SU-DHL-6 (cell line): ENCODE measurements at regions not wholly inside any gene's neighbourhood (a gene's known extent, or its start where the extent isn't known, plus 50 kb on each side); places are given as distances from the start of the nearest gene placed in this dataset.

ENCODE experiments used
- H2AFZ ChIP-seq: fragments of 200-600 bp; sonication (generic); 2 replicates; pipeline ENCODE4 v1.6.1; 2014; ENCODE audit warnings: low read depth, mild to moderate bottlenecking, moderate library complexity, mixed read lengths, antibody characterized with exemption, low read length; ENCODE audit not compliant: severe bottlenecking
- H3F3A ChIP-seq: fragments of 200-600 bp; shearing (Covaris generic); 2 replicates; pipeline ENCODE4 v1.6.0; 2016; ENCODE audit warnings: antibody characterized with exemption, mild to moderate bottlenecking; ENCODE audit not compliant: insufficient read depth
- H3K27ac ChIP-seq: fragments of 200-600 bp; sonication (generic); 2 replicates; pipeline ENCODE4 v1.5.1; 2016; ENCODE audit warnings: low read depth, mild to moderate bottlenecking, low read length, moderate library complexity, mixed read lengths
- H3K27me3 ChIP-seq: fragments of 200-600 bp; sonication (generic), shearing (Covaris generic); 2 replicates; pipeline ENCODE4 v1.6.0; 2014; ENCODE audit warnings: mild to moderate bottlenecking, low read length
- H3K36me3 ChIP-seq: fragments of 200-600 bp; sonication (generic); 2 replicates; pipeline ENCODE4 v1.6.1; 2014; ENCODE audit warnings: mild to moderate bottlenecking, low read length, mixed read lengths
- H3K4me2 ChIP-seq: fragments of 300-600, 200-600 bp; shearing (Covaris generic), sonication (generic); 2 replicates; pipeline ENCODE4 v1.6.0; 2014; ENCODE audit warnings: low read length, low read depth, mild to moderate bottlenecking; ENCODE audit not compliant: poor library complexity, severe bottlenecking
- H3K4me3 ChIP-seq: fragments of 200-600 bp; sonication (generic); 2 replicates; pipeline ENCODE4 v1.5.1; 2014; ENCODE audit warnings: antibody characterized with exemption, low read length, mild to moderate bottlenecking, mixed read lengths; ENCODE audit not compliant: insufficient read depth, poor library complexity, severe bottlenecking
- H3K79me2 ChIP-seq: fragments of 200-600 bp; sonication (generic); 2 replicates; pipeline ENCODE4 v1.6.1; 2014; ENCODE audit warnings: mild to moderate bottlenecking, low read length, moderate library complexity; ENCODE audit not compliant: insufficient read depth
- H3K9ac ChIP-seq: fragments of 200-600 bp; sonication (generic); 2 replicates; pipeline ENCODE4 v1.7.0; 2014; ENCODE audit warnings: mild to moderate bottlenecking, low read length
- H3K9me2 ChIP-seq: fragments of 200-600 bp; sonication (generic); replicated peaks from 2 replicates; pipeline ENCODE4 v1.6.1; 2014; ENCODE audit warnings: low read length; ENCODE audit not compliant: insufficient read depth
- H3K9me3 ChIP-seq: fragments of 200-600 bp; sonication (generic); 2 replicates; pipeline ENCODE4 v1.6.1; 2014; ENCODE audit warnings: low read length, mixed read lengths; ENCODE audit not compliant: insufficient read depth
- H4K20me1 ChIP-seq: fragments of 200-600 bp; sonication (generic); 2 replicates; pipeline ENCODE4 v1.6.1; 2014; ENCODE audit warnings: low read depth, mild to moderate bottlenecking, antibody characterized with exemption, low read length, moderate library complexity, mixed read lengths
- EZH2phosphoT487 ChIP-seq: fragments of 200-600 bp; sonication (generic), shearing (Covaris generic); conservative IDR thresholded peaks from 2 replicates; pipeline ENCODE4 v1.6.1; 2018; ENCODE audit warnings: mild to moderate bottlenecking, antibody characterized with exemption, low read length, moderate library complexity, mixed read lengths
- TF ChIP-seq, protein P1 (sequence below): fragments of 200-600 bp; sonication (generic); IDR thresholded peaks from one replicate; pipeline ENCODE4 v1.5.1; 2017; ENCODE audit warnings: antibody characterized with exemption, mild to moderate bottlenecking, low read length, moderate library complexity; ENCODE audit not compliant: insufficient read depth, poor library complexity, severe bottlenecking

DNA sequence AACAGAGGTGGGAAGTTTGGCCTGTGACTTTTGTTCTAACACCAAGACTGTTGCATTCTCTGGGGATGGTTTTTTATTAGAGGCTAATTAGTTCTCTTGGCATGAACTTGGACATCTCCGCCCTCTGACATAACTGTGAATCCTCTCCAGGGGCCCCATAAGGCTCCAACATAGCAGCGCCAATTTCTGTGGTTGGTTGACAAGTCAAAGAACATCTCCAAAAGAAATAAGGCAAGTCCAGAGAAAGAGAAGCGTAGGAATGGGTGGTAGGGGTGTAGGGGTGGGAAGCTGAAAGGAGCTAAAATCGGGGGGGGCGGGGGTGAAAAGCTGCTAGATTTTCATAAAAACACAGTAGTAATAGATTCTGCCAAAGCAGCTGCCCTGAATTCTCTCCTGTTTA, 81.0 kb upstream of the DAB2 start:
- no peaks in the 10 kb centered on the region for H3K9me2 ChIP-seq
- H3K36me3 ChIP-seq: no peaks in the 10 kb centered on the region
- H2AFZ ChIP-seq: no peak overlapping the region
- no peak for TF ChIP-seq EZH2phosphoT487
- TF ChIP-seq, protein P1, sequence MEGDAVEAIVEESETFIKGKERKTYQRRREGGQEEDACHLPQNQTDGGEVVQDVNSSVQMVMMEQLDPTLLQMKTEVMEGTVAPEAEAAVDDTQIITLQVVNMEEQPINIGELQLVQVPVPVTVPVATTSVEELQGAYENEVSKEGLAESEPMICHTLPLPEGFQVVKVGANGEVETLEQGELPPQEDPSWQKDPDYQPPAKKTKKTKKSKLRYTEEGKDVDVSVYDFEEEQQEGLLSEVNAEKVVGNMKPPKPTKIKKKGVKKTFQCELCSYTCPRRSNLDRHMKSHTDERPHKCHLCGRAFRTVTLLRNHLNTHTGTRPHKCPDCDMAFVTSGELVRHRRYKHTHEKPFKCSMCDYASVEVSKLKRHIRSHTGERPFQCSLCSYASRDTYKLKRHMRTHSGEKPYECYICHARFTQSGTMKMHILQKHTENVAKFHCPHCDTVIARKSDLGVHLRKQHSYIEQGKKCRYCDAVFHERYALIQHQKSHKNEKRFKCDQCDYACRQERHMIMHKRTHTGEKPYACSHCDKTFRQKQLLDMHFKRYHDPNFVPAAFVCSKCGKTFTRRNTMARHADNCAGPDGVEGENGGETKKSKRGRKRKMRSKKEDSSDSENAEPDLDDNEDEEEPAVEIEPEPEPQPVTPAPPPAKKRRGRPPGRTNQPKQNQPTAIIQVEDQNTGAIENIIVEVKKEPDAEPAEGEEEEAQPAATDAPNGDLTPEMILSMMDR: no peak
- H3K79me2 ChIP-seq: no peaks in the 10 kb centered on the region
- H4K20me1 ChIP-seq: no peaks in the 10 kb centered on the region
- H3K9ac ChIP-seq: no peak overlapping the region
- no peaks in the 10 kb centered on the region for H3F3A ChIP-seq
- H3K4me3 ChIP-seq: no peak overlapping the region
- no peak overlapping the region for H3K4me2 ChIP-seq
- no peak overlapping the region for H3K27ac ChIP-seq
- no peaks in the 10 kb centered on the region for H3K27me3 ChIP-seq
- H3K9me3 ChIP-seq: no peaks in the 10 kb centered on the region

DNA sequence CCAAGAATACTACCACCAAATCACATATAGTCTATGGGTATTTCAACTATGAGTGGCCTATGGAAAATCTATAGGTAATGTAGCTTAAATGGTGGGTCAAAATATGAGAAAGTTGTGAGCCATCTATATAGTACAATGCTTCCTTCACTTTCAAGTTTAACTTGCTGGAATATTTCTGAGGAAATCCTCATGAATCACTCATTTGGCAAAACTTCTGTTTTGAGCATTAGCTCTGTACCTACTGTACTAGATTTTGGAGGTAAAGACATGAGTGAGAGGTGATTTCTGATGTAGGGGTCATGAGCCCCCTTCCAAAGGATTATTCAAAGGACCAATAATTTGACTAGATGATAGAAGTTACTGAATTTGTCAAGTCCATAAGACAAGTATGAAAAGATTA, 80.6 kb upstream of the DAB2 start:
- Histone ChIP-seq H4K20me1 (no peaks in the 10 kb centered on the region), H2AFZ (no peak overlapping the region), H3F3A (no peaks in the 10 kb centered on the region), H3K27me3 (no peaks in the 10 kb centered on the region), H3K9me3 (no peaks in the 10 kb centered on the region), H3K36me3 (no peaks in the 10 kb centered on the region), H3K4me3 (no peak overlapping the region), H3K4me2 (no peak overlapping the region), H3K9ac (no peak overlapping the region), H3K27ac (no peak overlapping the region), H3K79me2 (no peaks in the 10 kb centered on the region), H3K9me2 (no peaks in the 10 kb centered on the region)
- TF ChIP-seq, protein P1: no peak
- TF ChIP-seq EZH2phosphoT487: no peak

DNA sequence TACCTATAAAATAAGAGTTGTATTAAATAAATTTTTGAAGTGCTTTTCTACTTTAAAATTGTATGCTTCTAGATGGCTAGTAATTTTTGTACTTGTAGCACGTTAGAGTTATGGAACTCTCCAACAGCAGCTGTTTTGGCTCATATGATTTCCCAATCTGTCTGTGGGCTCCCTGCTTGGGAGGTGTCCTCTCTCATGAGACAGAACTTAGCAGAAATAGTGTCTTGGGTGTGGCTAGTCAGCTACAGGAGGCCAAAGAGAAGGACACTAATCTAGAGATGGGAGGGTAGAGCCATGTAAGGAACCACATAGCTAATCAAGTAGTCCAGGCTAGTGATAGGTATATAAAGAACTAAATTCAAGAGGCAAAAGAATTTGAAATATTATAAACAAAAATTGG, 78.4 kb upstream of the DAB2 start:
- Histone ChIP-seq H2AFZ (no peak overlapping the region), H3F3A (no peaks in the 10 kb centered on the region), H3K79me2 (no peaks in the 10 kb centered on the region), H4K20me1 (no peaks in the 10 kb centered on the region), H3K9me2 (no peaks in the 10 kb centered on the region), H3K27me3 (no peaks in the 10 kb centered on the region), H3K36me3 (no peaks in the 10 kb centered on the region), H3K4me3 (no peak overlapping the region), H3K4me2 (no peak overlapping the region), H3K9me3 (no peaks in the 10 kb centered on the region), H3K27ac (no peak overlapping the region), H3K9ac (no peak overlapping the region)
- TF ChIP-seq, protein P1: no peak

DNA sequence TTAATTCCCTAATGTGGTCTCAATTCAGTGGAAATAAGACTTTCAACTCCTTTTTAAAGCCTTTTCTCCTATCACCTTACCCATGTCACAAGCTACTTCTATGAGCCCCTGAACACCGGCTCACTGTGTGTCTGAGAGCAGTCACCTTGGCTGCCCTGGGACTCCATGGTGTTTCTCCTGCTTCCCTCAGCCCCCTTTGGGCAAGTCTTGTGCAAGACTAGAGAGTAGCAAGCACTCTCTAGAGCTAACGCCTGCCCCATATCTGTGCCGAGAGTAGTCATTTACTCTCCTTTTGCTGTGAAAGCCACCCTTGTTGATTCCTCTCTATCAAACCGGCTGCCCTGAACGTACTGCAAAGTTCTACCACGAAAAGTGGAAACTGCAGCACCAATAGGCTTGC, 77.9 kb upstream of the DAB2 start:
- no peaks in the 10 kb centered on the region for H3K9me3 ChIP-seq
- H3F3A ChIP-seq: no peaks in the 10 kb centered on the region
- no peaks in the 10 kb centered on the region for H4K20me1 ChIP-seq
- H3K36me3 ChIP-seq: no peaks in the 10 kb centered on the region
- no peaks in the 10 kb centered on the region for H3K79me2 ChIP-seq
- no peak overlapping the region for H3K4me2 ChIP-seq
- no peak overlapping the region for H2AFZ ChIP-seq
- TF ChIP-seq EZH2phosphoT487: no peak
- TF ChIP-seq, protein P1: no peak
- H3K9me2 ChIP-seq: no peaks in the 10 kb centered on the region
- H3K4me3 ChIP-seq: no peak overlapping the region
- H3K27me3 ChIP-seq: no peaks in the 10 kb centered on the region
- H3K27ac ChIP-seq: no peak overlapping the region
- no peak overlapping the region for H3K9ac ChIP-seq
